NB4 (cell line): ENCODE measurements at regions not wholly inside any gene's neighbourhood (a gene's known extent, or its start where the extent isn't known, plus 50 kb on each side); places are given as distances from the start of the nearest gene placed in this dataset.
A peak's percentile ranks its signal among the peaks of the same experiment; 100 is the strongest.
"Not testable (repeated sequence)": the region's sequence is repeated elsewhere in the genome, so short reads cannot be mapped to it uniquely, and the experiment has no call there.

Experiments used
- DNase-seq: peaks from one replicate; pipeline ENCODE4 v3.0.0; 2010; ENCODE audit warnings: low read depth
- H3K4me3 ChIP-seq: one replicate; pipeline ENCODE4 v1.5.1; 2011; ENCODE audit warnings: mild to moderate bottlenecking, low read depth, low read length, moderate library complexity
- MYC ChIP-seq: IDR thresholded peaks from 2 replicates; pipeline ENCODE4 v1.6.1; 2011; ENCODE audit warnings: low read depth, low read length
- POLR2A ChIP-seq: IDR thresholded peaks from 2 replicates; pipeline ENCODE4 v1.6.1; 2011; ENCODE audit warnings: mild to moderate bottlenecking; ENCODE audit not compliant: insufficient read length; ENCODE audit errors: extremely low read depth
- TF ChIP-seq, protein P1 (sequence below): IDR thresholded peaks from 2 replicates; pipeline ENCODE4 v1.6.1; 2011; ENCODE audit warnings: low read depth, low read length
- TF ChIP-seq, protein P2 (sequence below): IDR thresholded peaks from one replicate; pipeline ENCODE4 v1.5.1; 2012; ENCODE audit warnings: low read depth, low read length

DNA sequence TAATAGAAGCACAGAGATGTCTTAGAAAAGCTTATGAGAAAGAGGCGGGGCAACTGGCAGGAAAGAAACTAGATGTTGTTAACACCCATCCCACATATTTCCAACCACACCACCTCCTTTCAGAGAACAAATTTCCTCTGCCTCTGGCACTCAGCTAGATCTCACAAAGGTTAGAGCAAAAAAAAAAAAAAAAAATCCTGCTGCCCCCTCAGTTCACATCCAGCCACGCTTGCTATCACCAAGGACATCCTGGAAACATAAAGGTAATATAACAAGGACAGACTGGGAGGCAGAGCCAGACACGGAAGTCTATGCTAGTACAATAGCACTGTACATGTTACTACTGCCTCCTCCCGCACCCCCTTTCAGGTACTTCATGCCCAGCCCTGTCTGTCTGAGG is 238.0 kb upstream of the PTGER4 start:
- no peak for DNase-seq
- H3K4me3 ChIP-seq: no peak overlapping the region
- TF ChIP-seq, protein P1, sequence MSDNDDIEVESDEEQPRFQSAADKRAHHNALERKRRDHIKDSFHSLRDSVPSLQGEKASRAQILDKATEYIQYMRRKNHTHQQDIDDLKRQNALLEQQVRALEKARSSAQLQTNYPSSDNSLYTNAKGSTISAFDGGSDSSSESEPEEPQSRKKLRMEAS: no peak
- TF ChIP-seq POLR2A (no peak), MYC (no peak)
- TF ChIP-seq, protein P2, sequence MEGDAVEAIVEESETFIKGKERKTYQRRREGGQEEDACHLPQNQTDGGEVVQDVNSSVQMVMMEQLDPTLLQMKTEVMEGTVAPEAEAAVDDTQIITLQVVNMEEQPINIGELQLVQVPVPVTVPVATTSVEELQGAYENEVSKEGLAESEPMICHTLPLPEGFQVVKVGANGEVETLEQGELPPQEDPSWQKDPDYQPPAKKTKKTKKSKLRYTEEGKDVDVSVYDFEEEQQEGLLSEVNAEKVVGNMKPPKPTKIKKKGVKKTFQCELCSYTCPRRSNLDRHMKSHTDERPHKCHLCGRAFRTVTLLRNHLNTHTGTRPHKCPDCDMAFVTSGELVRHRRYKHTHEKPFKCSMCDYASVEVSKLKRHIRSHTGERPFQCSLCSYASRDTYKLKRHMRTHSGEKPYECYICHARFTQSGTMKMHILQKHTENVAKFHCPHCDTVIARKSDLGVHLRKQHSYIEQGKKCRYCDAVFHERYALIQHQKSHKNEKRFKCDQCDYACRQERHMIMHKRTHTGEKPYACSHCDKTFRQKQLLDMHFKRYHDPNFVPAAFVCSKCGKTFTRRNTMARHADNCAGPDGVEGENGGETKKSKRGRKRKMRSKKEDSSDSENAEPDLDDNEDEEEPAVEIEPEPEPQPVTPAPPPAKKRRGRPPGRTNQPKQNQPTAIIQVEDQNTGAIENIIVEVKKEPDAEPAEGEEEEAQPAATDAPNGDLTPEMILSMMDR: no peak

DNA sequence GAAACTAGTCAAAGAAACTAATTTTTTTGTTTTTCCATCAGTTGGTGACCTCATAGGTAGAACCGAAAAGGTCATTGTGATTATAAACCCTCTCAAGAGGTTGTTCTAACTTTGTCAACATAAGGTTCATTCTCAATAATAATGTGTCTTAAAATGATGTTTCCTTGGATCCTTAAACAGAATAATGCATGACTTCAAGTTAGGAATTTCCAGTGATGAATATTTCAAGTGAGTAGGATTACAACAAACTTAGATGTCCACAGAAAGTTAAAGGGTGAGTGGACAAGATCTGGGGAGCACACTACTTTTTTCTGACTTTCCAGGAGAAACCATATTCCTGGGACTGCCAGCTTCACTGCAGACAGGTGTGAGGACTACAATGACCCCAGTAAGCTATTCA is 239.0 kb upstream of the PTGER4 start:
- no peak for DNase-seq
- H3K4me3 ChIP-seq: no peak overlapping the region
- TF ChIP-seq, protein P1: no peak
- TF ChIP-seq, protein P2: no peak
- TF ChIP-seq POLR2A (no peak), MYC (no peak)

DNA sequence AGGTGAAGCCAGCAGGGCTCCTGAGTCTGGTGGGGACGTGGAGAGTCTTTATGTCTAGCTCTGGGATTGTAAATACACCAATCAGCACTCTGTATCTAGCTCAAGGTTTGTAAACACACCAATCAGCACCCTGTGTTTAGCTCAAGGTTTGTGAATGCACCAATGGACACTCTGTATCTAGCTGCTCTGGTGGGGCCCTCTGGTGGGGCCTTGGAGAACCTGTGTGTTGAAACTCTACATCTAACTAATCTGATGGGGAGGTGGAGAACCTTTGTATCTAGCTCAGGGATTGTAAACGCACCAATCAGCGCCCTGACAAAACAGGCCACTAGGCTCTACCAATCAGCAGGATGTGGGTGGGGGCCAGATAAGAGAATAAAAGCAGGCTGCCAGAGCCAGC is 240.6 kb upstream of the PTGER4 start:
- H3K4me3 ChIP-seq: not testable (repeated sequence)
- DNase-seq: peak; percentile 23

DNA sequence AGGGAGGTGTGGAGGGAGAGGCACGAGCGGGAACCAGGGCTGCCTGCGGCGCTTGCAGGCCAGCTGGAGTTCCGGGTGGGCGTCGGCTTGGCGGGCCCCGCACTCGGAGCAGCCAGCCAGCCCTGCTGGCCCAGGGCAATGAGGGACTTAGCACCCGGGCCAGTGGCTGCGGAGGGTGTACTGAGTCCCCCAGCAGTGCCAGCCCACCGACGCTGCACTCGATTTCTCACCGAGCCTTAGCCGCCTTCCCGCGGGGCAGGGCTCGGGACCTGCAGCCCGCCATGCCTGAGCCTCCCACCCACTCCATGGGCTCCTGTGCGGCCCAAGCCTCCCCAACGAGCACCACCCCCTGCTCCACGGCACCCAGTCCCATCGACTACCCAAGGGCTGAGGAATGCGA is 241.1 kb upstream of the PTGER4 start:
- not testable (repeated sequence) for H3K4me3 ChIP-seq, DNase-seq

DNA sequence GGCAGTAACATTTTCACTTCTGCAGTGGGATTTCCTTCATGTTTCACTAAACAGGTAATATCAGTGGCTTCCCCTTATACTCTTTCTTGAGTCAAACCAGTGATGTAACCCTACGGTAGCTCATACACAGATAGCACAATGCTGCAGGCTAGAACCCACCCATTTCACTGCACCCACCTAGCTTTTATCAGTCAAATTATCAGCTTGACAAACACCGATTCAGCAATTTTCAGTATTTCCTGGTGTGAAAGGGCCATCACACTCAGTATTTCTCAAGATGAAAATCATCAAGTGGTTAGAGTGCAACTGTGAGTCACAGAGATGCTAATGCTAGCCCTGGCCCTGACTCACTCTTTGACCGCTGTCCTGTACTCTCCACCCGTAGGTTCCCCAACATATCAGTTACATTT is 242.3 kb upstream of the PTGER4 start:
- DNase-seq: peak; percentile 31
- TF ChIP-seq POLR2A (no peak), MYC (no peak)
- TF ChIP-seq, protein P1: no peak
- TF ChIP-seq, protein P2: no peak
- H3K4me3 ChIP-seq: no peak overlapping the region

DNA sequence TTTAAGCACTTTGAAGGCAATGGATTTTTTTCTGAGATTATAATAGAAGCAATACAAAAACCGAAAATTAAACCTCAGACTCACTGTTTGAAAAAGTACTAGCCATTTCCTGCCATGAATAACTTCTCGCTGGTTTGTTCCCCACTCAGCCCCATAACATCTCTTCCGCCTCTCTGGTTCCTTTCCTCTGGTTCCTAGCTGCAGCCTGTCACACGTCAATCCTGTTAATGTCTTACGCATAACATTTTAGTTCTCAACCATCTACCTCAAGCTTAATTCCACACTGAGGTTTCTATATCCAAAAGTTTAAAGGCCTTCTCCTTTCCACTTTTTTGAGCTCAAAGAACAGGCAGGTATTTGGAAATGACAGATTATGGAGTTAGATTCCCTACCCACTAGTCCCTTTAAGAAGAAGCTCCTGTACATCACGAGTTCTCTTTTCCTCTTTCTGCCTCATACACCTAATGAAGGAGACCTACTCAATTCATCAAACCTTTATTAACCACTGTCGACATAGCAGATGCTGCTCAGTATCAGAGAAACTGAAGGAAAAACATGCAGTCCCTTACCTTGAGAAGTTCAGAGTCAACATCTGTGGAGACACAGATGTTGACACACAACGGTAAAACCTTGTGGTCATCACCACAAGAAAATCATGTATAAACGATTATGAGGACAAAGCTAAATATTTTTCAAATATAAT is 243.0 kb upstream of the PTGER4 start:
- no peak overlapping the region for H3K4me3 ChIP-seq
- TF ChIP-seq POLR2A (no peak), MYC (no peak)
- TF ChIP-seq, protein P1: no peak
- TF ChIP-seq, protein P2: no peak
- no peak for DNase-seq

DNA sequence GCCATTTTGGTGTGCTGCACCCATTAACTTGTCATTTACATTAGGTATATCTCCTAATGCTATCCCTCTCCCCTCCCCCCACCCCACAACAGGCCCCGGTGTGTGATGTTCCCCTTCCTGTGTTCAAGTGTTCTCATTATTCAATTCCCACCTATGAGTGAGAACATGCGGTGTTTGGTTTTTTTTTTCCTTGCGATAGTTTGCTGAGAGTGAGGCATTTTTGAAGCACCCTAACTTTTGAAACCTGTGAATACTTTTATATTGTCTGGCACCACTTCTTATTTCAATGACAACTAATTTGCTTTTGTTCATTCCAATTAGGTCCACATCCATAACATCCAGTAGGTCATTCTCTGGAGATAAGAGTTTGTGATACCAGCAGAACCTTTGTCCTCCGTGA is 244.0 kb upstream of the PTGER4 start:
- H3K4me3 ChIP-seq, DNase-seq: not testable (repeated sequence)

DNA sequence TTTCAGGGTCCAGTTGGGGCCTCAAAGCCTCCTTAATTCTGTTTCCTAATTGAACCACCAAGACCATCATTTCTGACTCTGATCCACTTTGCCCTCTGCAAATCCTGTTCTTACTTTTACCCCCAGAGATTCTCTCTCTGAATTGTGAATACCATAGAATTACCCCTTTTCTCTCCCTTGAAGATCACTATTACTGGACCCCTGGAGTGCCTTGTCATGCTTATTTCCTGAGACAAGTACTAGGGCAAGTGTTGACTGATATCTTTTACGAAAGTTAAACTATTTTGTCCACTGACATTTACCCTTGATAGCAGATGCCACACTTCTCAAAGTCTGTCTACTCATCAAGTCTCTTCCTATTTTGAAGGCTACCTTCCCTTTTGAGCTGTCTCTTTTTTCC is 246.9 kb upstream of the PTGER4 start:
- no peak overlapping the region for H3K4me3 ChIP-seq
- TF ChIP-seq POLR2A (no peak), MYC (no peak)
- TF ChIP-seq, protein P1: no peak
- TF ChIP-seq, protein P2: no peak
- no peak for DNase-seq
